Adipocyte (in vitro differentiated cells): ENCODE measurements at regions not wholly inside any gene's neighbourhood (a gene's known extent, or its start where the extent isn't known, plus 50 kb on each side); places are given as distances from the start of the nearest gene placed in this dataset.

Experiments used
- DNase-seq: peaks from one replicate; pipeline ENCODE4 v3.0.0-alpha.2; 2015; ENCODE audit warnings: low read depth
- H3K27me3 ChIP-seq: replicated peaks from 2 replicates; pipeline ENCODE4 v1.7.0; 2013; ENCODE audit warnings: mild to moderate bottlenecking, low read length, moderate library complexity; ENCODE audit not compliant: control insufficient read depth, insufficient read depth
- H3K36me3 ChIP-seq: 2 replicates; pipeline ENCODE4 v1.7.0; 2013; ENCODE audit warnings: low read length, mild to moderate bottlenecking, moderate library complexity; ENCODE audit not compliant: control insufficient read depth, insufficient read depth, severe bottlenecking
- H3K4me1 ChIP-seq: 2 replicates; pipeline ENCODE4 v1.7.0; 2013; ENCODE audit warnings: mild to moderate bottlenecking, low read length, moderate library complexity; ENCODE audit not compliant: control insufficient read depth, insufficient read depth
- H3K4me3 ChIP-seq: 2 replicates; pipeline ENCODE4 v1.7.0; 2013; ENCODE audit warnings: mild to moderate bottlenecking, low read length, moderate library complexity
- H3K9ac ChIP-seq: 2 replicates; pipeline ENCODE4 v1.7.0; 2013; ENCODE audit warnings: mild to moderate bottlenecking, low read length, moderate library complexity
- H3K9me3 ChIP-seq: 2 replicates; pipeline ENCODE4 v1.7.0; 2013; ENCODE audit warnings: mild to moderate bottlenecking, low read length, moderate library complexity; ENCODE audit not compliant: control insufficient read depth

DNA sequence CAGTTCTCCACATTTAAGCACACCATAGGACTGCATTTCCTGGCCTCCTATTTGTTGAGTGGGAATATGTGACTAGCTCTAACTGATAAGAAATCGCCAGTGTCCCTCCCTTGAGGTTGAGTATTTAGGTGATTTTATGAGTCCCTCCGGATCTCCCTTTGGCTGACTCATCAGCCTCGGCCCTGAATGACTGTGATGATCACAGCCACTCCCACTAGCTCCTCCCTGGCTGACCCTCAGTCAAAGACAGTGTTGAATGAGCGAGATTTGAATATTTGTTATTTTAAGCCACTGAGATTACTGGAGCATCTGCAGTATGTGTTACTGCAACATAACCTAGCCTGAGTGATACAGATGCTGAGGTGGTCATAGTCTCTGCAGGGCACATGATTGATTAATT lies 515.3 kb downstream of the EPHB1 start:
- H3K9ac ChIP-seq = no peak overlapping the region
- no peak overlapping the region for H3K4me3 ChIP-seq
- H3K9me3 ChIP-seq = peaks cover 2% of the 10 kb centered on the region
- H3K27me3 ChIP-seq = peaks cover 4% of the 10 kb centered on the region
- no peak for DNase-seq
- no peaks in the 10 kb centered on the region for H3K36me3 ChIP-seq
- no peaks in the 10 kb centered on the region for H3K4me1 ChIP-seq

DNA sequence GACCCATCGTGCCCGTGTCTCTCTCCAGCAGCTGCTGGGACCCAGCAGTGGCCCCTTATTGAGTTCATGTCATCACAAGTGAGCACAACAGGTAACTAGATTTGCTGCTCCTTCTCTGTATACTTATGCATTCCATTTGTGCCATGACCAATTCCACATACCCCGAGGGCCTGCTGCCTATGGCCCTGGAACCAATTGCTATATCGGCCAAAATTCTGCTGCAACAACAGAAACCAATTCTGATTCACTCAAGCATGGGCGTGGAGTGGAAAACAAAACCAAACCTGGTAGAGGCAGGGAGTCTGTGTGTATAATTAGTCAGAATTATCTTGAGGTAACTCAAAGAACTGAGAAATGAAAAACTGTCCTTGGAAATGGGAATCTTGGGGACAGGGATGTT lies 516.6 kb downstream of the EPHB1 start:
- no peak for DNase-seq
- Histone ChIP-seq H3K9me3 (no peaks in the 10 kb centered on the region), H3K27me3 (no peaks in the 10 kb centered on the region), H3K4me3 (no peak overlapping the region), H3K36me3 (no peaks in the 10 kb centered on the region), H3K9ac (no peak overlapping the region), H3K4me1 (no peaks in the 10 kb centered on the region)

DNA sequence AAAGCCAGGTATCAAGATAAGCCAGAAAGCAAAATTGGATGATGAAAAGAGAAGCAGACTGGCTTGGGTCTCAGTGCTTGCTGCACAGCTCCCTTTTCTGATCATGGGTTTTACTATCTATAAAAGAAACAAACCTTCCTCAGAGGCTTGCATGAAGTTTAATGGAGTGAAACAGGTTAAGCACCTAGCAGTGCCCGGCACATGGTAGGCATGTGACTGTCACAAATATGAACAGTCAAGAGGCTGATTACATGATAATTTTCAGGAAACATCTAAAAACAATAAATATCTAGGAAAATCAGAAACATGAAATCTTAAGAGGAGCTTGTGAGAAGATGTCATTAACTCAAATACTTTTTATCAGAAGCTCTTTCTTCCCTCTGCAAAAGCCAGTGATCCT lies 519.2 kb downstream of the EPHB1 start:
- Histone ChIP-seq H3K9me3 (no peaks in the 10 kb centered on the region), H3K4me3 (no peak overlapping the region), H3K4me1 (no peaks in the 10 kb centered on the region), H3K36me3 (no peaks in the 10 kb centered on the region), H3K9ac (no peak overlapping the region), H3K27me3 (no peaks in the 10 kb centered on the region)
- DNase-seq = no peak

DNA sequence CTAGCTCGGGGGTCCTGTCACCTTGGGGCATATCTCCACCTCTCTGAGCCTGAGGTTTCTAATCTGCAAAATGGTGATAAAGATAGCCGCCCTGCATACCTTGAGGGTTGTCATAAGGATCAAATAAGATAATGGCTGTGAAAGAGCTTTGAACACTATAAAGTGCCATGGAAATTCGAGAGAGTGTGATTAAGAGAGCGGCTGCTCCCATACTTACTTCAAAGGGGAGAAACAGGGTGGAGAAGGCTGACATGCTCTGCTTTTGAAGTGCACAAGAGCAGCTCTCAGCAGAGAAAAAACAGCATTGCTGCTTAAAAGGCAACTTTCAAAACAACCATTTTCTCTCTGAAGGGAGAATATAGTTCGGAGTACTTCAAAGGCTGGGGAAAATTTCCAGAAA lies 529.2 kb downstream of the EPHB1 start:
- Histone ChIP-seq H3K27me3 (peaks cover 9% of the 10 kb centered on the region), H3K9ac (no peak overlapping the region), H3K4me3 (no peak overlapping the region), H3K9me3 (peaks cover 3% of the 10 kb centered on the region), H3K4me1 (no peaks in the 10 kb centered on the region), H3K36me3 (no peaks in the 10 kb centered on the region)
- no peak for DNase-seq

DNA sequence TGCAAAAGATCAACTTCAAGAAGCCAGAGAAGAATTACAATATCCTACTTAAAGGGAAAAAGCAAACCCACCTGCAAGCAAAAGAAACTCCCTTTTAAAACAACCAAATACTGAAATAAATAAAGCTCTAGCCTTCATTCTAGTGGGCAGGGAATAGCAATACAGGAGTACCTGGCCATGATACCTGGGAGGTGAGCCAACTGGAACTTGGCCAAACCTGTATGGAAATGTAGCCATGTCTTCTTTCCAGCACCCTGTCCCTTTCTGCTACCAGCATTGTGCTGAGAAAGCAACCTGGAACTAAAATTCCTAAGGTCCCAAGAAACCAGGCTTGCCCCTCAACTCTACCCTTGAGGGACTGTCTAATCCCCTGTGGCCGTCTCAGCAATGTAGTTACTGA lies 530.0 kb downstream of the EPHB1 start:
- Histone ChIP-seq H3K4me3 (no peak overlapping the region), H3K4me1 (no peaks in the 10 kb centered on the region), H3K27me3 (peaks cover 9% of the 10 kb centered on the region), H3K9me3 (peaks cover 3% of the 10 kb centered on the region), H3K36me3 (no peaks in the 10 kb centered on the region), H3K9ac (no peak overlapping the region)
- DNase-seq = no peak

DNA sequence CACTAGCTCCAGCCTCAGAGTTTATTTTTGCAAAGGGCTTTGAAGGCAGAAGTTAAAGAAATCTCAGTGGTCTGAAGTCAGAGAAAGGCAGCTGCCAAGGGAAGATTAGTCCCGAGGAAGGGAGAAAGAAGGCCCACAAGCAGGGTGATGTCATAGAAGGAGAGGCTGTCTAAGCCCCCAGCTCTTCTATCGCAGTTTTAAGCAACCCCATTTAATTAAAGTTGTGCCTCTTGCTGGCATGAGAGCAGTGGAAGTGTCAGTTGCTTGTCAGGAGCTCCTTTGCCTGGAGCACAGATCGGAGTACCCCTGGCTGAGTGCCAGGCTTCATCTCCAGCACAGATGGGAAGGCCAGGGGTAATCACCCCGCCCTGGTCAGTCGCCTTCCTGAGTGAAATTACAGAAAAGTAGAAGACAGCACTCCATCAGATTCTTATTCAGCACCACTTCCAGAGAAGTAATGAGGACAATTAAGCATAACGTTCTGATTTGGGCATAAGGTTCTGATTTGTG lies 530.7 kb downstream of the EPHB1 start:
- DNase-seq = no peak
- H3K4me1 ChIP-seq = no peaks in the 10 kb centered on the region
- no peaks in the 10 kb centered on the region for H3K36me3 ChIP-seq
- peaks cover 3% of the 10 kb centered on the region for H3K9me3 ChIP-seq
- peaks cover 8% of the 10 kb centered on the region for H3K27me3 ChIP-seq
- no peak overlapping the region for H3K4me3 ChIP-seq
- H3K9ac ChIP-seq = no peak overlapping the region

DNA sequence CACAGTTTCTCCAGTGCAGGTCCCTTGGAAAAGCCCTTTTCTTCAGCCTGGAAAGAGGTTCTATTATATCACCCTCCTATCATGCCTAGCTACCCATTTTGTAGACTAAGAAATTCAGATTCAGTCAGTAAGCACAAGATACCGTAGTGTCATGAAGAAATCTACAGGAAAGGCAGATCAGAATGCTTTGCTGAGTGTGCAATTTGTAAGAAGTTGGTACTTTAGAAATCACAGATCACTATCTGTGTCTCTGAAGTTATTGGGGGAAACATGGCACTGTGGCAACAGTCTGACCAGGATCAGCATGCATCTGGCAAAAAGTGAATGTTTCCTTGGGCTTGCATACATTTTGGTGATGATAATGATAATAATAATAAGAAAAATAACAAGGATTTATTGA lies 531.8 kb downstream of the EPHB1 start:
- DNase-seq = no peak
- Histone ChIP-seq H3K27me3 (peaks cover 2% of the 10 kb centered on the region), H3K36me3 (no peaks in the 10 kb centered on the region), H3K9me3 (peaks cover 3% of the 10 kb centered on the region), H3K9ac (no peak overlapping the region), H3K4me3 (no peak overlapping the region), H3K4me1 (no peaks in the 10 kb centered on the region)

DNA sequence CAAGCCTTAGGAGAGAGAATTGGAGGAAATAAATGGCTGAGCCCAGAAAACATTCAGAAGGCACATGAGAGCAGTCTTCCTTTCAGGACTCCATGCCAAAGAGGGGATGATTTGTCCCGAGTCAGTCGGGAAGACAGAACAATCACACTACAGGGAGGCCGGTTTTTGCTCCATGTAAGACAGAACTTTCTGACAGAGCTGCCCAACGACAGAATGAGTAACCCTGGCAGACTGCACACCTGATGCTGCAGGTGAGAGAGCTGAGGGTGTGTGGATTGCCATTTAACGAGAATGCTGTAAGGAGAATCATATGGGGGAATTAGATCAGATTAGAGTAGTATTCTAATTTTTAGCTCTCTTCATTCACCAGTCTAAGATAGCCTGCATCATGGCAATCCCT lies 533.0 kb downstream of the EPHB1 start:
- Histone ChIP-seq H3K9me3 (peaks cover 3% of the 10 kb centered on the region), H3K9ac (no peak overlapping the region), H3K36me3 (no peaks in the 10 kb centered on the region), H3K4me3 (no peak overlapping the region), H3K4me1 (no peaks in the 10 kb centered on the region), H3K27me3 (peaks cover 2% of the 10 kb centered on the region)
- DNase-seq = no peak

DNA sequence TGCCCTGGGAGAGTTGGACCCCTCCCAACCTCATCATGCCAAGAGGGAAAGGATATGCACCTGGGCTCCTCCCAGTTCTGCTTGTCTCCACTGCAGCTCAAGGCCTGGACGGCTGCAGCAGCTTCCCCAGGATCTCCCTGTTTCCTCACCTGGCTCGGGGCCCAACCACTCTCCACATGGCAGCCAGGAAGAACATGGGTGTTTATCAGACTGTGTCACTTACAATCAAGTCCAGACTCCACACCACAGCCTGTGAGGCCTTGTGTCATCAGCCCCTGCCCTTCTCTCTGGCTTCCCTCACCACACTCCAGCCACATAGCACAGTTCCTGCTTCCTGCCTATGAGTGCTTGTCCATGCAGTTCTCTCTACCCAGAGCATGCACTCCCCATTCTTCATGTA lies 534.4 kb downstream of the EPHB1 start:
- Histone ChIP-seq H3K4me3 (no peak overlapping the region), H3K36me3 (no peaks in the 10 kb centered on the region), H3K9ac (no peak overlapping the region), H3K9me3 (peaks cover 3% of the 10 kb centered on the region), H3K27me3 (peaks cover 2% of the 10 kb centered on the region), H3K4me1 (no peaks in the 10 kb centered on the region)
- DNase-seq = no peak

DNA sequence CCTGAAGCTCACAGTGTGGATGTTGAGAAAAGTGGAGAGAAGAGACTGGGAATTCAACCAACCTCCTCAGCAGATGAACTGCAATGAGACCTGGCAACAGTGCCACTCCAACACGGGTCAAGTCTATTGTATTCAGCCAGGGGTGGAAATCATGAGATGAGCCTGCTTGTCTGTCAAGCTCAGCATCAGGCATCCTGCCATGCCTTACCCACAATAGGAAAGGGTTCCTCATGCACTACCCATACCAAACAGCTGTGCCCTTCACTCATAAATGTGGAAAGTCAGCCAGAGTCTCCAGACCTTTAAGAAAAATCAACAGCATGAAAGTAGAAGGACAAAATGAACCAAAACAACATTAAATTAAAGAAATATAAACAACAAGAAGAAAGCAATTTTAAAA lies 542.1 kb downstream of the EPHB1 start:
- no peaks in the 10 kb centered on the region for H3K4me1 ChIP-seq
- no peaks in the 10 kb centered on the region for H3K36me3 ChIP-seq
- no peak overlapping the region for H3K9ac ChIP-seq
- H3K4me3 ChIP-seq = no peak overlapping the region
- no peaks in the 10 kb centered on the region for H3K9me3 ChIP-seq
- no peaks in the 10 kb centered on the region for H3K27me3 ChIP-seq
- DNase-seq = no peak

DNA sequence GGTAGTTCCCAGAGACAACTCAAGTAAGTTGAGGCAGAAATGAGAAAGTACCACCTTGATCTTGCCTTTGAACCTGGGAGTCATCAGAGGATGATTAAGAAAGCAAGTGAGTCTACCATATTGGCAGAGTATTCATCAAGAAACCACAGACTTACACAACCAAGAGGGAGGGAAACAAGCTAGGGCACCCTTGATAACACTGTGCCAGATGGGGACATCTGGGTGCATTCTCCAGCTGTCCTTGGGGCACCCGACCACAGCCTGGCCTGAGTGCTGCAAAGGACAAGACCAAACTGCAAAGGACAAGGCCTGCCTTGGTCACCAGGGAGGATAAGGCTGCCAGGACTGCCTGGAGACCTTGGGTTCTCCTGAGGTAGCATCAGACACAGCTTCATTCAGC lies 553.6 kb downstream of the EPHB1 start:
- Histone ChIP-seq H3K4me3 (no peak overlapping the region), H3K36me3 (no peaks in the 10 kb centered on the region), H3K4me1 (no peaks in the 10 kb centered on the region), H3K9me3 (no peaks in the 10 kb centered on the region), H3K27me3 (no peaks in the 10 kb centered on the region), H3K9ac (no peak overlapping the region)
- no peak for DNase-seq

DNA sequence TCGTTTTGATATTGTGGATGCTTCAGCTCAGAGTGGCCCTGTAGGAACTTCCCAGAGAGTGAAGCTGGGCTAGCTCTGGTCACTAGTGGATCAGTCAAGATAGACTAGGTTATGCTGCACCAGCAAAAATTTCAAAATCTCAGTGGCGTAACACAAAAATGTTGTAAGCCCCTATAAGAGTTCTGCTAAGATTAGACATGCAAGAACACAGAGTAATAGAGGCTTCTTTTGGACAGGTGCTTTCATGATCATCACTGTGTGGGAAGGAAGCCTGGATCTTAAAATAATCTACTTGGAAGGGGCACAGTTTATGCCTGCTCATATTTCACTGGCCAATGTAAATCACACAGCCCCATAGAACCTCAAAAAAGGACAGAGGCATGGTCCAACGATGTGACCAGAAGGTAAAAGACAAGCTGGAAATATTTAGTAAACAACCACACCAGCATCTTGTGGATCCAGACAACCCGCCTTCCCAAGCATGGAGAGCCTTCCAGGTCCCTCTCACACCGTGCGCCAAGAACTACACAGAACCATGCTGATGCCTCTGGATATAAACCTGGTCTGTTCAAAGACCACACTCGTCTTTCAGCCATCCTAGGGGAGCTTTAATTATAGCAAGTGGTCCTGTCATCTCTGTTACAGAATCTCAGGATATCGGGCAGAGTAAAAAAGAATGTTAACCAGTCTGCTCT lies 554.3 kb downstream of the EPHB1 start:
- no peaks in the 10 kb centered on the region for H3K4me1 ChIP-seq
- no peak for DNase-seq
- no peak overlapping the region for H3K4me3 ChIP-seq
- no peak overlapping the region for H3K9ac ChIP-seq
- H3K27me3 ChIP-seq = no peaks in the 10 kb centered on the region
- H3K36me3 ChIP-seq = no peaks in the 10 kb centered on the region
- H3K9me3 ChIP-seq = peaks cover under 1% of the 10 kb centered on the region
